Endothelial cell (in vitro differentiated cells): ENCODE measurements at regions not wholly inside any gene's neighbourhood (a gene's known extent, or its start where the extent isn't known, plus 50 kb on each side); places are given as distances from the start of the nearest gene placed in this dataset.

ENCODE experiments used
- DNase-seq: peaks from one replicate; pipeline ENCODE4 v3.0.0; 2021; ENCODE audit warnings: low spot score
- H3K27ac Mint-ChIP-seq: one replicate; pipeline ENCODE4 v1.8.0; 2021; ENCODE audit warnings: mixed read lengths, inconsistent platforms; ENCODE audit not compliant: unreplicated experiment
- H3K27me3 Mint-ChIP-seq: one replicate; pipeline ENCODE4 v1.8.0; 2021; ENCODE audit warnings: mild to moderate bottlenecking, moderate library complexity, mixed read lengths, inconsistent platforms; ENCODE audit not compliant: unreplicated experiment
- H3K36me3 Mint-ChIP-seq: one replicate; pipeline ENCODE4 v1.8.0; 2021; ENCODE audit warnings: mild to moderate bottlenecking, low read depth, mixed read lengths, inconsistent platforms; ENCODE audit not compliant: unreplicated experiment
- H3K4me1 Mint-ChIP-seq: one replicate; pipeline ENCODE4 v1.8.0; 2021; ENCODE audit warnings: mild to moderate bottlenecking, mixed read lengths, inconsistent platforms; ENCODE audit not compliant: unreplicated experiment
- H3K4me3 Mint-ChIP-seq: one replicate; pipeline ENCODE4 v1.8.0; 2021; ENCODE audit warnings: mild to moderate bottlenecking, mixed read lengths, inconsistent platforms; ENCODE audit not compliant: unreplicated experiment
- H3K9me3 Mint-ChIP-seq: one replicate; pipeline ENCODE4 v1.8.0; 2021; ENCODE audit warnings: mixed read lengths, inconsistent platforms; ENCODE audit not compliant: unreplicated experiment
- TF ChIP-seq, protein P1 (sequence below): fragments of 200-600 bp; sonication (generic); IDR thresholded peaks from one replicate; pipeline ENCODE4 v1.5.0; 2021; ENCODE audit warnings: antibody characterized with exemption; ENCODE audit not compliant: unreplicated experiment

DNA sequence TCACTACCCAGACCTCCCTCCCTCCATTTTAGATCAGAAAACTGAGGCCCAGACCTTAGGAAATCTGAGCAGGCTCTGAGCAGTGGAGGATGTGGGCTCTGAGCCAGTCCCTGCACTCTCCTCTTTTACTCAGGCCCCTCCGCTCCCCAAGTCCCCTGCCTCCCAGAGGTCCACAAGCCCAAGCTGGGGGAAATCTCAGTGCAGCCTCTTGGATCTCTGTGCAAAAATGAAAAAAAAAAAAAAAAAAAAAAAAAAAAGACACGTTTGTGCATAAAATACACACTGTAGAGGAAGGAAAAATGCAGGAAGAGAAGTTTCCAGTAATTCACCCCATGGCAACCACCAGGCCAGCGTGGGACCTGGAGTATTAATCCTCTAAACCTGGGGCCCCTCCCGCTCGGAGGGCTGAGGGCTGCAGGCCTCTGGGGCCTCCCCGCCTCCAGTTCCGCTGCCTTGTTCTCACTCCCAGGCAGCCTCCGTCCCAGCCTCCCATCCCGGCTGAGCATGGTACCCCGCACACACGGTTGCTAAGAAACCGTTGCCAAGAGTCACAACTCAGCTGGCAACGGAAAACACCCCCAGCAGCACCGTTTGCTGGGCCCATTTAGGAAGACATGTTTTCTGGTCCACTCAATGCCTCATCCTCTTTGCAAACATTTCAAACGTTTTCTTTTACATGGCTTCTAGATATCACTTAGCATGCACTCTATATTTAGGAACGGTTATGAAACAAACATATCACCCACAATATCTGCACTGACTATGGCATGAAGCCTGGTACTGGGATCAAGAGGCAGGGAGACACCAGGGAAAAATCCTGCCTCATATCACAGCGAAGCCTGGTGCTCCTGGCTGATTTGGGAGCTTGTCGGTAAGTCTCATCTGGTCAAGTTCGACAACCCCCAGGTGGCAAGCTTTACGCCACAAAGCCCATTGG is 227.5 kb downstream of the CTTN start:
- no peaks in the 10 kb centered on the region for H3K36me3 Mint-ChIP-seq
- H3K27ac Mint-ChIP-seq, result peak overlapping the region; percentile 74
- peak; percentile 43 for DNase-seq
- peaks cover 23% of the 10 kb centered on the region for H3K4me1 Mint-ChIP-seq
- TF ChIP-seq, protein P1, sequence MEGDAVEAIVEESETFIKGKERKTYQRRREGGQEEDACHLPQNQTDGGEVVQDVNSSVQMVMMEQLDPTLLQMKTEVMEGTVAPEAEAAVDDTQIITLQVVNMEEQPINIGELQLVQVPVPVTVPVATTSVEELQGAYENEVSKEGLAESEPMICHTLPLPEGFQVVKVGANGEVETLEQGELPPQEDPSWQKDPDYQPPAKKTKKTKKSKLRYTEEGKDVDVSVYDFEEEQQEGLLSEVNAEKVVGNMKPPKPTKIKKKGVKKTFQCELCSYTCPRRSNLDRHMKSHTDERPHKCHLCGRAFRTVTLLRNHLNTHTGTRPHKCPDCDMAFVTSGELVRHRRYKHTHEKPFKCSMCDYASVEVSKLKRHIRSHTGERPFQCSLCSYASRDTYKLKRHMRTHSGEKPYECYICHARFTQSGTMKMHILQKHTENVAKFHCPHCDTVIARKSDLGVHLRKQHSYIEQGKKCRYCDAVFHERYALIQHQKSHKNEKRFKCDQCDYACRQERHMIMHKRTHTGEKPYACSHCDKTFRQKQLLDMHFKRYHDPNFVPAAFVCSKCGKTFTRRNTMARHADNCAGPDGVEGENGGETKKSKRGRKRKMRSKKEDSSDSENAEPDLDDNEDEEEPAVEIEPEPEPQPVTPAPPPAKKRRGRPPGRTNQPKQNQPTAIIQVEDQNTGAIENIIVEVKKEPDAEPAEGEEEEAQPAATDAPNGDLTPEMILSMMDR, result no peak
- H3K4me3 Mint-ChIP-seq, result no peak overlapping the region
- H3K27me3 Mint-ChIP-seq, result peaks cover 3% of the 10 kb centered on the region
- no peaks in the 10 kb centered on the region for H3K9me3 Mint-ChIP-seq

DNA sequence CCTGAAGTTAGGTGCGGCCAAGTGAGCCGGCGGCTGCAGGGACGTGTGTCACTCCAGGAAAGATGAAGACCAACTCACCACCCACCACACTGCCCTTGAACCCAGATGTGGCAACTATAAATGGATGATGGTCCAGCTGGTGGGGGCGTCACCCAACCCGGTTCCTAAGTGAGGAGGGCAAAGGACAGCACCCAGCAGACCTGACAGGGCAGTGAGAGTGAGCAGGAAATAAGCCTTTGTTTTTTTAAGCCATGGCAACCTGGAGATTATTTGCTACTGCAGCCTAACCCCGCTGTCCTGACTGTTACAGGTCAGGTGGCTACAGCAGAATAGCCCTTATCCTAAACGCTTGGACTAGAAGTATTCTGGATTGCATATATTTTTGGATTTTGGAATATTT is 228.9 kb downstream of the CTTN start:
- no peak for DNase-seq
- no peak overlapping the region for H3K4me3 Mint-ChIP-seq
- H3K27ac Mint-ChIP-seq, result no peak overlapping the region
- no peaks in the 10 kb centered on the region for H3K36me3 Mint-ChIP-seq
- H3K4me1 Mint-ChIP-seq, result peaks cover 23% of the 10 kb centered on the region
- H3K27me3 Mint-ChIP-seq, result peaks cover 3% of the 10 kb centered on the region
- no peaks in the 10 kb centered on the region for H3K9me3 Mint-ChIP-seq
- TF ChIP-seq, protein P1, result no peak

DNA sequence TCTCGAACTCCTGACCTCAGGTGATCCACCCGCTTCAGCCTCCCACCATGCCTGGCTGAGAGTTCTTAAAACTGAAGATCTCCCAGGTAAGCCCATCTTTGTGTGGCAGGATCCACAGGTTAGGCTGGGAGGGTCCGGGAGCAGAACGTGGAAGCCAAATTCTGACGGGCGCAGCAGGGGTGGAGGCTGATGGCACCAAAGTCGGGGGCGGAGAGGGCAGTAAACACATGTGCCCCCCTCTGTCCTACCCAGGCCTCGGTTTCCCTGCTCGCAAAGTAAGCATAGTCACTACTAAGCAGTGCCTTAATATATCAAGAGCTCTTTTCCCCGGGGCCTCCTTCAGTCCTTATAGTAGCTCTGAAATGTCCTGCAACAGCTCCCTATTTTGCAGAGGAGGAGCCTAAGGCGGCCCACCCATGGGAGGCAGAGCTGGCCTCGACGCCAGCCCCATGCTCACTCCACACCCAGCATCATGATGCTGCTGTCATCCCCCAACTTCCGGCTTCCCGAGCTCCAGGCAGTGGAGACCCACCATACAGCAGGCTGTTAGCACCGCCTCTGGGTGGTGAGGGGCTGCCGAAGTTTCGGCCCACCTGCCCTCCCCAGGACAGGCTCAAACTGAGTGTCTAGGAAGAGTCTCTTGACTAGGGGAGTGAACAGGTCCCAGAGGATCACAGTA is 230.0 kb downstream of the CTTN start:
- no peak for DNase-seq
- TF ChIP-seq, protein P1, result no peak
- Mint-ChIP-seq H3K27ac (no peak overlapping the region), H3K36me3 (no peaks in the 10 kb centered on the region), H3K4me1 (peaks cover 23% of the 10 kb centered on the region), H3K9me3 (no peaks in the 10 kb centered on the region), H3K4me3 (no peak overlapping the region), H3K27me3 (peaks cover 5% of the 10 kb centered on the region)

DNA sequence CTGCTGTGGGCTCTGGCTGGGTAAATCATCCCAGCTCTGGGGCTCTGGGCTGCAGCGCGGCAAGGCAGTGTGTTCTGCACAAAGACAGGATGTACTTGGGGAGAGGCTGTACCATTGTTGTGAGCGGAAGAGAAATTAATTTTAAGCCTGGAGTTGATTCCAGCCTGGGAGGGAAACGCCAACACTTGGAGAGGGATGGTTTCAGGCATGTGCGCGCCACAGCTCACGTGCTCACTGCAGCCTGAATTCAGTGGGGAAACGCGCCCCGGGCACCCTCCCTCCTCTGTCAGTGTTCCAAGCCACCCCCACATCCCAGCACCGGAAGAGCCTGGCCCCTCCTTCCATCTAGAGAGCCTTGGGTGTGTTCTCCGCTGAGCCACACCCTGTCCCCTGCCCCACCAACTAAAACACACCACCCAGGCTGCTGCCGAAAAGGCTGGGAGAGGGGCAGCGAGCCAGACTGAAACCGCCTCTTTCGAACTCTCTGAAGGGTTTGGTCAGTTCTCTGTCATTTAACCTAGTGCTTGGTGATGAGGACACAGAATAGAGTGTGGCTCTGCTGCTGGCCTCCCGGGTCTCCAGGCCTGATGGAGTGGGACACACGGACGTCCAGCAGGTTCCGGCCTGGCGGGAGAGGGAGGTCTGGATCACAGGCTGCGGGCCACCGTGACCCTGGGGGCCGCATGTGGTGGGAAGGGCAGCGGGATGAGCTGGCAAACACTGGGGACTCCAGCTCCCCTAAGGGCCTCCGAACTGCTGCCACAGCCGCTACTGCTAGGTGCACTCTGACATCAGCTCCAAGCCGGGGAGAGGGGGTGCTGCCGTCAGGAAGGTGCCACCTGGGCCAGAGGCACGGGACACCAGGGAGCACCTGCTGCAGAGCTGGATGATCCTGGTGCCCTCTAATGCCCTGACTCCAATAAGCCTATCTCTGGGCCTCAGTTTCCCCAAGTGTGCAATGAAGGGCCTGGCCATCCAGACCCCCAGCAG is 230.8 kb downstream of the CTTN start:
- Mint-ChIP-seq H3K4me1 (peaks cover 23% of the 10 kb centered on the region), H3K36me3 (no peaks in the 10 kb centered on the region), H3K27me3 (peaks cover 5% of the 10 kb centered on the region), H3K4me3 (no peak overlapping the region), H3K27ac (no peak overlapping the region), H3K9me3 (no peaks in the 10 kb centered on the region)
- DNase-seq, result no peak
- TF ChIP-seq, protein P1, result no peak
